WTC11 (cell line): ENCODE measurements at regions not wholly inside any gene's neighbourhood (a gene's known extent, or its start where the extent isn't known, plus 50 kb on each side); places are given as distances from the start of the nearest gene placed in this dataset.

Experiments
- CBFB ChIP-seq: sonication (generic); formaldehyde crosslinking; IDR thresholded peaks from 2 replicates; pipeline ENCODE4 v1.8.1; 2022; ENCODE audit warnings: mild to moderate bottlenecking, low read depth, missing genetic modification reagents
- ELF4 ChIP-seq: sonication (generic); formaldehyde crosslinking; IDR thresholded peaks from 2 replicates; pipeline ENCODE4 v1.8.1; 2022; ENCODE audit warnings: low read depth, mild to moderate bottlenecking, moderate library complexity, missing genetic modification reagents
- MAX ChIP-seq: sonication (generic); formaldehyde crosslinking; IDR thresholded peaks from 2 replicates; pipeline ENCODE4 v1.8.0; 2022; ENCODE audit warnings: mild to moderate bottlenecking, missing genetic modification reagents
- TP53 ChIP-seq: sonication (generic); formaldehyde crosslinking; IDR thresholded peaks from 2 replicates; pipeline ENCODE4 v1.8.1; 2023; ENCODE audit warnings: mild to moderate bottlenecking, missing genetic modification reagents
- TF ChIP-seq, protein P1 (sequence below): sonication (generic); formaldehyde crosslinking; IDR thresholded peaks from 2 replicates; pipeline ENCODE4 v1.8.1; 2022; ENCODE audit warnings: mild to moderate bottlenecking, moderate library complexity, missing genetic modification reagents

GRCh38 chr3:157639756-157640426 is 136.7 kb upstream of the VEPH1 start:
- TF ChIP-seq TP53 (CRISPR knock-in tag), result no peak
- TF ChIP-seq MAX (CRISPR knock-in tag), result no peak
- no peak for TF ChIP-seq CBFB (CRISPR knock-in tag)
- TF ChIP-seq ELF4 (CRISPR knock-in tag), result no peak
- TF ChIP-seq, protein P1, sequence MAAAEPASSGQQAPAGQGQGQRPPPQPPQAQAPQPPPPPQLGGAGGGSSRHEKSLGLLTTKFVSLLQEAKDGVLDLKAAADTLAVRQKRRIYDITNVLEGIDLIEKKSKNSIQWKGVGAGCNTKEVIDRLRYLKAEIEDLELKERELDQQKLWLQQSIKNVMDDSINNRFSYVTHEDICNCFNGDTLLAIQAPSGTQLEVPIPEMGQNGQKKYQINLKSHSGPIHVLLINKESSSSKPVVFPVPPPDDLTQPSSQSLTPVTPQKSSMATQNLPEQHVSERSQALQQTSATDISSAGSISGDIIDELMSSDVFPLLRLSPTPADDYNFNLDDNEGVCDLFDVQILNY (CRISPR knock-in tag), result no peak
